H1 (cell line): ENCODE measurements at regions not wholly inside any gene's neighbourhood (a gene's known extent, or its start where the extent isn't known, plus 50 kb on each side); places are given as distances from the start of the nearest gene placed in this dataset.

Source experiments
- CTCF ChIA-PET: fragments of 300-600 bp; sonication (Branson Sonifier 250); formaldehyde crosslinking; loops from one replicate; lab custom pipeline; 2021; ENCODE audit not compliant: partially characterized antibody; lab: Charles Lee
- POLR2A ChIA-PET: fragments of 300-600 bp; sonication (Branson Sonifier 250); formaldehyde crosslinking; loops from one replicate; lab custom pipeline; 2021; ENCODE audit warnings: inconsistent platforms; ENCODE audit not compliant: partially characterized antibody; lab: Charles Lee
- DNase-seq, 2 experiments: peaks; one replicate each; pipeline versions ENCODE4 v3.0.0 to v3.0.0-alpha.2; 2010 to 2022; ENCODE audit warnings: low spot score in 2 of 2, low read depth in 1 of 2, mixed read lengths in 1 of 2
- FAIRE-seq: peaks from 2 replicates; lab custom pipeline; 2011; peaks lifted over from hg19 to GRCh38; lab: Jason Lieb, UNC
- H2AFZ ChIP-seq: 2 replicates; pipeline ENCODE4 v1.8.1; 2012; ENCODE audit warnings: low read length, inconsistent platforms
- H2AK5ac ChIP-seq: 2 replicates; pipeline ENCODE4 v1.6.1; 2013; ENCODE audit warnings: low read depth, low read length
- H2BK120ac ChIP-seq: replicated peaks from 2 replicates; pipeline ENCODE3; 2013; ENCODE audit warnings: low read depth, low read length, inconsistent platforms
- H2BK12ac ChIP-seq: 2 replicates; pipeline ENCODE4 v1.6.1; 2013; ENCODE audit warnings: low read depth, low read length
- H2BK15ac ChIP-seq: 2 replicates; pipeline ENCODE4 v1.6.1; 2013; ENCODE audit warnings: low read length
- H2BK20ac ChIP-seq: 2 replicates; pipeline ENCODE4 v1.6.1; 2013; ENCODE audit warnings: low read length
- H2BK5ac ChIP-seq: 2 replicates; pipeline ENCODE4 v1.6.1; 2013; ENCODE audit warnings: low read depth, low read length
- H3K14ac ChIP-seq: 2 replicates; pipeline ENCODE4 v1.6.1; 2013; ENCODE audit warnings: inconsistent platforms; ENCODE audit not compliant: insufficient read length
- H3K18ac ChIP-seq: 2 replicates; pipeline ENCODE4 v1.6.1; 2013; ENCODE audit warnings: low read length; ENCODE audit errors: extremely low read depth
- H3K23ac ChIP-seq: 2 replicates; pipeline ENCODE4 v1.6.1; 2013; ENCODE audit warnings: inconsistent platforms; ENCODE audit not compliant: insufficient read length
- H3K23me2 ChIP-seq: 2 replicates; pipeline ENCODE4 v1.6.1; 2013; ENCODE audit warnings: low read depth, low read length
- H3K27ac ChIP-seq: 2 replicates; pipeline ENCODE4 v1.6.1; 2011; ENCODE audit warnings: low read depth, low read length, inconsistent platforms
- H3K27me3 ChIP-seq, 4 experiments: replicated peaks in 1 of 4; 1 replicate in 1 of 4; 2 replicates in 3 of 4; pipeline versions ENCODE4 v1.6.1 to v1.8.1; 2011 to 2013; ENCODE audit warnings: low read length in 3 of 4, mild to moderate bottlenecking in 3 of 4, inconsistent platforms in 2 of 4, mixed read lengths in 2 of 4, moderate library complexity in 1 of 4; ENCODE audit not compliant: control insufficient read depth in 3 of 4, insufficient read depth in 3 of 4; ENCODE audit errors: extremely low read depth in 1 of 4
- H3K36me3 ChIP-seq, 4 experiments: 2 replicates each; pipeline versions ENCODE4 v1.6.1 to v1.8.1; 2011 to 2013; ENCODE audit warnings: mild to moderate bottlenecking in 4 of 4, low read length in 3 of 4, moderate library complexity in 2 of 4, control low read depth in 1 of 4, inconsistent platforms in 1 of 4; ENCODE audit not compliant: insufficient read depth in 4 of 4, control insufficient read depth in 2 of 4
- H3K4ac ChIP-seq: replicated peaks from 2 replicates; pipeline ENCODE3; 2013; ENCODE audit warnings: low read length, low read depth, mixed read lengths, inconsistent platforms; ENCODE audit not compliant: insufficient read length
- H3K4me1 ChIP-seq, 4 experiments: replicated peaks in 1 of 4; 1 replicate in 1 of 4; 2 replicates in 3 of 4; pipeline versions ENCODE4 v1.6.1 to v1.8.1; 2011 to 2013; ENCODE audit warnings: low read length in 3 of 4, inconsistent platforms in 2 of 4, mixed read lengths in 1 of 4; ENCODE audit not compliant: insufficient read depth in 4 of 4, control insufficient read depth in 3 of 4
- H3K4me2 ChIP-seq, 2 experiments: 2 replicates each; pipeline versions ENCODE4 v1.6.1 to v1.8.1; 2011 to 2013; ENCODE audit warnings: low read depth in 2 of 2, low read length in 2 of 2, control low read depth in 1 of 2, inconsistent platforms in 1 of 2, mild to moderate bottlenecking in 1 of 2; ENCODE audit not compliant: insufficient read depth in 1 of 2
- H3K4me3 ChIP-seq, 4 experiments: fragments of 200-600, 300-600 bp in 1 of 4; sonication (generic), shearing (Covaris generic), sonication (Bioruptor Twin) in 1 of 4; 2 replicates each; pipeline versions ENCODE4 v1.5.1 to v1.8.1; 2011 to 2016; ENCODE audit warnings: low read length in 4 of 4, low read depth in 3 of 4, control low read depth in 2 of 4, inconsistent platforms in 2 of 4, mild to moderate bottlenecking in 2 of 4, mixed read lengths in 1 of 4, moderate library complexity in 1 of 4; ENCODE audit not compliant: insufficient read depth in 2 of 4; ENCODE audit errors: extremely low read depth in 1 of 4
- H3K56ac ChIP-seq: replicated peaks from 2 replicates; pipeline ENCODE3; 2013; ENCODE audit warnings: low read depth, mild to moderate bottlenecking, mixed read lengths, low read length, inconsistent platforms; ENCODE audit not compliant: insufficient read length
- H3K79me1 ChIP-seq: 2 replicates; pipeline ENCODE4 v1.6.1; 2013; ENCODE audit warnings: low read depth, low read length, control low read depth
- H3K79me2 ChIP-seq, 2 experiments: 2 replicates each; pipeline versions ENCODE4 v1.6.1 to v1.8.1; 2012 to 2013; ENCODE audit warnings: low read length in 2 of 2, mild to moderate bottlenecking in 2 of 2, inconsistent platforms in 1 of 2; ENCODE audit not compliant: insufficient read depth in 2 of 2, control insufficient read depth in 1 of 2
- H3K9ac ChIP-seq, 4 experiments: replicated peaks in 1 of 4; 1 replicate in 1 of 4; 2 replicates in 3 of 4; pipeline versions ENCODE4 v1.6.1 to v1.8.1; 2011 to 2013; ENCODE audit warnings: low read depth in 3 of 4, low read length in 3 of 4, control low read depth in 2 of 4, mild to moderate bottlenecking in 2 of 4, moderate library complexity in 2 of 4, inconsistent platforms in 1 of 4; ENCODE audit errors: extremely low read depth in 1 of 4
- H3K9me3 ChIP-seq, 2 experiments: 2 replicates each; pipeline versions ENCODE4 v1.6.1 to v1.8.1; 2012 to 2013; ENCODE audit warnings: mild to moderate bottlenecking in 2 of 2, moderate library complexity in 2 of 2, control low read depth in 1 of 2, inconsistent platforms in 1 of 2, low read depth in 1 of 2, low read length in 1 of 2, mixed read lengths in 1 of 2; ENCODE audit not compliant: insufficient read depth in 2 of 2
- H4K20me1 ChIP-seq, 2 experiments: replicated peaks in 1 of 2; 2 replicates each; pipeline versions ENCODE3 to v1.8.1; 2011 to 2013; ENCODE audit warnings: inconsistent platforms in 2 of 2, low read length in 2 of 2, mild to moderate bottlenecking in 1 of 2; ENCODE audit not compliant: insufficient read depth in 2 of 2, control insufficient read depth in 1 of 2
- H4K5ac ChIP-seq: 2 replicates; pipeline ENCODE4 v1.6.1; 2013; ENCODE audit warnings: low read length, low read depth, mixed read lengths, inconsistent platforms; ENCODE audit not compliant: insufficient read length
- H4K8ac ChIP-seq: 2 replicates; pipeline ENCODE4 v1.8.0; 2013; ENCODE audit warnings: mild to moderate bottlenecking, moderate library complexity, low read length, inconsistent platforms; ENCODE audit not compliant: insufficient read depth; ENCODE audit errors: extremely low read depth
- H4K91ac ChIP-seq: replicated peaks from 2 replicates; pipeline ENCODE3; 2013; ENCODE audit warnings: low read length, mixed read lengths, inconsistent platforms; ENCODE audit not compliant: insufficient read length
- JUN ChIP-seq: IDR thresholded peaks from 2 replicates; pipeline ENCODE4 v1.6.1; 2011; ENCODE audit warnings: low read depth, mild to moderate bottlenecking, improper control_type of control experiment, low read length
- WGBS, 2 experiments: shearing (Covaris generic) in 1 of 2; methylation state at CpG; one replicate each; pipeline versions ENCODE4 v1.1.6 to v1.1.7; 2013 to 2015; ENCODE audit warnings: low lambda C conversion rate in 2 of 2, mixed read lengths in 2 of 2, inconsistent platforms in 1 of 2, low coverage in 1 of 2, missing lambda C conversion rate in 1 of 2; ENCODE audit not compliant: insufficient replicate concordance in 2 of 2, insufficient coverage in 1 of 2, insufficient read length in 1 of 2; ENCODE audit errors: extremely low coverage in 1 of 2, missing lambda C conversion rate in 1 of 2; 5-methylcytosine and 5-hydroxymethylcytosine counted together

GRCh38 chr6:3631877-3632276 is 119.6 kb downstream of the PXDC1 start:
- POLR2A ChIA-PET = interaction anchor here (0.7 kb wide), 1 partner anchor 22 kb away, joined by 3 read pairs; no protein-coding TSS in a partner anchor
- FAIRE-seq = no peak
- no peak for TF ChIP-seq JUN

More at GRCh38 chr6:3631877-3632276, 119.6 kb downstream of the PXDC1 start:
- Histone ChIP-seq H3K79me1 (no peaks in the 10 kb centered on the region), H3K4me1 (0 out of 7 replicates have a peak, but pooled peaks cover 0 to 3% (median 0%) of the 10 kb centered on the region in 4 experiments), H3K56ac (no peak overlapping the region), H3K4me2 (no peak overlapping the region), H4K20me1 (no peaks in the 10 kb centered on the region), H4K8ac (no peak overlapping the region), H3K9me3 (no peaks in the 10 kb centered on the region), H3K14ac (no peak overlapping the region), H4K91ac (no peak overlapping the region), H2BK15ac (no peak overlapping the region), H3K18ac (no peak overlapping the region), H2BK120ac (no peak overlapping the region), H3K36me3 (no peaks in the 10 kb centered on the region), H3K9ac (no peak overlapping the region), H3K27ac (no peak overlapping the region), H2AK5ac (no peak overlapping the region), H3K4me3 (no peak overlapping the region), H3K23ac (no peak overlapping the region), H3K4ac (no peak overlapping the region), H3K79me2 (no peaks in the 10 kb centered on the region), H2BK20ac (no peak overlapping the region), H2AFZ (no peak overlapping the region), H3K23me2 (no peaks in the 10 kb centered on the region), H3K27me3 (no peaks in the 10 kb centered on the region), H4K5ac (no peak overlapping the region), H2BK5ac (no peak overlapping the region), H2BK12ac (no peak overlapping the region)
- DNase-seq = no peak
- 92% methylated on average over 7 of the region's 7 CpGs; no CpG with 5 or more reads in 1 of the 2 experiments for WGBS, 2 experiments
- CTCF ChIA-PET = interaction anchor here (1.1 kb wide), 1 partner anchor 20 kb away, joined by 3 read pairs; no protein-coding TSS in a partner anchor
